ENCODE measurements at regions not wholly inside any gene's neighbourhood (a gene's known extent, or its start where the extent isn't known, plus 50 kb on each side); places are given as distances from the start of the nearest gene placed in this dataset.

- TF ChIP-seq, protein P1, sequence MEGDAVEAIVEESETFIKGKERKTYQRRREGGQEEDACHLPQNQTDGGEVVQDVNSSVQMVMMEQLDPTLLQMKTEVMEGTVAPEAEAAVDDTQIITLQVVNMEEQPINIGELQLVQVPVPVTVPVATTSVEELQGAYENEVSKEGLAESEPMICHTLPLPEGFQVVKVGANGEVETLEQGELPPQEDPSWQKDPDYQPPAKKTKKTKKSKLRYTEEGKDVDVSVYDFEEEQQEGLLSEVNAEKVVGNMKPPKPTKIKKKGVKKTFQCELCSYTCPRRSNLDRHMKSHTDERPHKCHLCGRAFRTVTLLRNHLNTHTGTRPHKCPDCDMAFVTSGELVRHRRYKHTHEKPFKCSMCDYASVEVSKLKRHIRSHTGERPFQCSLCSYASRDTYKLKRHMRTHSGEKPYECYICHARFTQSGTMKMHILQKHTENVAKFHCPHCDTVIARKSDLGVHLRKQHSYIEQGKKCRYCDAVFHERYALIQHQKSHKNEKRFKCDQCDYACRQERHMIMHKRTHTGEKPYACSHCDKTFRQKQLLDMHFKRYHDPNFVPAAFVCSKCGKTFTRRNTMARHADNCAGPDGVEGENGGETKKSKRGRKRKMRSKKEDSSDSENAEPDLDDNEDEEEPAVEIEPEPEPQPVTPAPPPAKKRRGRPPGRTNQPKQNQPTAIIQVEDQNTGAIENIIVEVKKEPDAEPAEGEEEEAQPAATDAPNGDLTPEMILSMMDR (conservative IDR thresholded peaks at IDR 0.05; ENCODE audit: low read length) = no peak
- no peak for TF ChIP-seq EZH2phosphoT487 (IDR thresholded peaks at IDR 0.05; ENCODE audit: borderline replicate concordance, low read depth, low read length)
Measured at GRCh38 chr4:31051151-31051550, 331.0 kb downstream of the PCDH7 start.
